ENCODE measurements at regions not wholly inside any gene's neighbourhood (a gene's known extent, or its start where the extent isn't known, plus 50 kb on each side); places are given as distances from the start of the nearest gene placed in this dataset.

DNA sequence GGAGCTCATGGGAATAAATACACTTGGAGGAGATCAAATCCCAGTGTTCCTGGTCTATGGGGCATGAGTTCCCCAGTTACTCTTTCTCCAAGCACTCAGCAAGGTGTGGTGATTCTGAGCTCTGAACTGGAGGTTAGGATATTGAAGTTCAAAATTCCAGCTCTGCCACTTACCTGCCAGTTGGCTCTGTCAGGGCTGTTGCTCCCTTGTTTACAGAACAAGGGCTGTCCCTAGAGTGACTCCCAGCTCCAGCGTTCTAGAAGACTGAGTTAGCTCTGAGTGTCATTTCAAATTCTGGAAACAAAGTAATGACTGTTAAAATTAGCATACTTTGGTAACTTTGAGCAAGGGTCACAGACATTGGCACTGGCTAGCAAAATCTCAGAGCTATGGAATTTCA lies 69.7 kb upstream of the ZBED5 start:
- TF ChIP-seq, protein P1, sequence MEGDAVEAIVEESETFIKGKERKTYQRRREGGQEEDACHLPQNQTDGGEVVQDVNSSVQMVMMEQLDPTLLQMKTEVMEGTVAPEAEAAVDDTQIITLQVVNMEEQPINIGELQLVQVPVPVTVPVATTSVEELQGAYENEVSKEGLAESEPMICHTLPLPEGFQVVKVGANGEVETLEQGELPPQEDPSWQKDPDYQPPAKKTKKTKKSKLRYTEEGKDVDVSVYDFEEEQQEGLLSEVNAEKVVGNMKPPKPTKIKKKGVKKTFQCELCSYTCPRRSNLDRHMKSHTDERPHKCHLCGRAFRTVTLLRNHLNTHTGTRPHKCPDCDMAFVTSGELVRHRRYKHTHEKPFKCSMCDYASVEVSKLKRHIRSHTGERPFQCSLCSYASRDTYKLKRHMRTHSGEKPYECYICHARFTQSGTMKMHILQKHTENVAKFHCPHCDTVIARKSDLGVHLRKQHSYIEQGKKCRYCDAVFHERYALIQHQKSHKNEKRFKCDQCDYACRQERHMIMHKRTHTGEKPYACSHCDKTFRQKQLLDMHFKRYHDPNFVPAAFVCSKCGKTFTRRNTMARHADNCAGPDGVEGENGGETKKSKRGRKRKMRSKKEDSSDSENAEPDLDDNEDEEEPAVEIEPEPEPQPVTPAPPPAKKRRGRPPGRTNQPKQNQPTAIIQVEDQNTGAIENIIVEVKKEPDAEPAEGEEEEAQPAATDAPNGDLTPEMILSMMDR (IDR thresholded peaks at IDR 0.05; ENCODE audit: control extremely low read depth in 1 of 3, insufficient read depth in 1 of 3, low read depth in 1 of 3, low read length in 3 of 3): no peak
- TF ChIP-seq POLR2A (IDR thresholded peaks at IDR 0.05; ENCODE audit: control extremely low read depth in 1 of 2, low read depth in 2 of 2, low read length in 2 of 2): no peak
- TF ChIP-seq YY1 (IDR thresholded peaks at IDR 0.05; ENCODE audit: low read depth, low read length): no peak
- TF ChIP-seq SIN3A (conservative IDR thresholded peaks at IDR 0.05 in 1 of 2, IDR thresholded peaks at IDR 0.05 in 1 of 2; ENCODE audit: low read depth in 1 of 2, low read length in 2 of 2): no peak
- TF ChIP-seq KDM1A (IDR thresholded peaks at IDR 0.05; ENCODE audit: borderline replicate concordance, low read length): no peak

All from H1 (cell line).